GM21786 (cell line): ENCODE measurements at regions not wholly inside any gene's neighbourhood (a gene's known extent, or its start where the extent isn't known, plus 50 kb on each side); places are given as distances from the start of the nearest gene placed in this dataset.
A peak's percentile ranks its signal among the peaks of the same experiment; 100 is the strongest.
"Not testable (repeated sequence)": the region's sequence is repeated elsewhere in the genome, so short reads cannot be mapped to it uniquely, and the experiment has no call there.

ENCODE experiments used
- ATAC-seq: cut with Tn5 transposase; IDR thresholded peaks from one replicate; pipeline ENCODE4 v1.9.1; 2021; ENCODE audit not compliant: unreplicated experiment

- no peak for ATAC-seq
These were observed 334.7 kb upstream of the KITLG start for GRCh38 chr12:88914967-88915366.

GRCh38 chr12:88909510-88909909, 329.2 kb upstream of the KITLG start:
- ATAC-seq: no peak

GRCh38 chr12:88908345-88908744, 328.1 kb upstream of the KITLG start:
- ATAC-seq: no peak

GRCh38 chr12:88904705-88905104, 324.4 kb upstream of the KITLG start:
- ATAC-seq: no peak

GRCh38 chr12:88903333-88903732, 323.1 kb upstream of the KITLG start:
- no peak for ATAC-seq

- ATAC-seq: no peak
These were observed 317.5 kb upstream of the KITLG start for GRCh38 chr12:88897723-88898122.

- ATAC-seq: no peak
These were observed 316.7 kb upstream of the KITLG start for GRCh38 chr12:88896958-88897357.

- no peak for ATAC-seq
These were observed 315.4 kb upstream of the KITLG start for GRCh38 chr12:88895634-88896033.

- ATAC-seq: no peak
These were observed 313.5 kb upstream of the KITLG start for GRCh38 chr12:88893801-88894200.

GRCh38 chr12:88891434-88891833, 311.2 kb upstream of the KITLG start:
- not testable (repeated sequence) for ATAC-seq

- no peak for ATAC-seq
These were observed 309.2 kb upstream of the KITLG start for GRCh38 chr12:88889326-88890110.

GRCh38 chr12:88884600-88884999, 304.3 kb upstream of the KITLG start:
- peak; percentile 82 for ATAC-seq

- no peak for ATAC-seq
These were observed 302.4 kb upstream of the KITLG start for GRCh38 chr12:88882662-88883061.

- no peak for ATAC-seq
These were observed 299.8 kb upstream of the KITLG start for GRCh38 chr12:88880051-88880450.

GRCh38 chr12:88878295-88878694, 298.0 kb upstream of the KITLG start:
- ATAC-seq: no peak

GRCh38 chr12:88876857-88877256, 296.6 kb upstream of the KITLG start:
- no peak for ATAC-seq

- ATAC-seq: no peak
These were observed 289.9 kb upstream of the KITLG start for GRCh38 chr12:88870000-88870737.

GRCh38 chr12:88868050-88868449, 287.8 kb upstream of the KITLG start:
- no peak for ATAC-seq

- ATAC-seq: no peak
These were observed 287.2 kb upstream of the KITLG start for GRCh38 chr12:88867510-88867909.

GRCh38 chr12:88866881-88867280, 286.6 kb upstream of the KITLG start:
- no peak for ATAC-seq

GRCh38 chr12:88865537-88865936, 285.3 kb upstream of the KITLG start:
- ATAC-seq: no peak

GRCh38 chr12:88860851-88861250, 280.6 kb upstream of the KITLG start:
- no peak for ATAC-seq
